Fibroblast of skin of left biceps (primary cell): ENCODE measurements at regions not wholly inside any gene's neighbourhood (a gene's known extent, or its start where the extent isn't known, plus 50 kb on each side); places are given as distances from the start of the nearest gene placed in this dataset.

Experiments used
- DNase-seq, 2 experiments: peaks; one replicate each; pipeline ENCODE4 v3.0.0-alpha.2; 2013; ENCODE audit warnings: low read depth in 2 of 2

DNA sequence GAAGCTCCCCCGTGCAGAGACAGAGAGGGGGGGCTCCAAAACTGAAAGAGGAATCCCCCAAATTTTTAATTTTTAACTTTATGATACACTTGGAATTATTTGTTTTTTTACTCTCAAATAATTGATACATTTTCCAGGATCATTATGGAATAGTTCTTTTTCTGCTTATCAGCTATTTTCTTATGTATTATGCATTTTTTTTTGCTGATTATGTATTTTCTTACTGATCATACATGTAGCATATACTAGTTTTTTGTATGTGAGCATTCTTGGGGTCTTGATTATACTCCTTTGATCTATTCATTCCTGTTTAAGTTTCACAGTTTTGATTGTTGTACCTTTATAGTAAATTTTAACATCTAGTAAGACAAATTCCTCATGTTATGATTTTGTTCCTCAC lies 55.5 kb upstream of the LDHB start:
- DNase-seq, result no peak

DNA sequence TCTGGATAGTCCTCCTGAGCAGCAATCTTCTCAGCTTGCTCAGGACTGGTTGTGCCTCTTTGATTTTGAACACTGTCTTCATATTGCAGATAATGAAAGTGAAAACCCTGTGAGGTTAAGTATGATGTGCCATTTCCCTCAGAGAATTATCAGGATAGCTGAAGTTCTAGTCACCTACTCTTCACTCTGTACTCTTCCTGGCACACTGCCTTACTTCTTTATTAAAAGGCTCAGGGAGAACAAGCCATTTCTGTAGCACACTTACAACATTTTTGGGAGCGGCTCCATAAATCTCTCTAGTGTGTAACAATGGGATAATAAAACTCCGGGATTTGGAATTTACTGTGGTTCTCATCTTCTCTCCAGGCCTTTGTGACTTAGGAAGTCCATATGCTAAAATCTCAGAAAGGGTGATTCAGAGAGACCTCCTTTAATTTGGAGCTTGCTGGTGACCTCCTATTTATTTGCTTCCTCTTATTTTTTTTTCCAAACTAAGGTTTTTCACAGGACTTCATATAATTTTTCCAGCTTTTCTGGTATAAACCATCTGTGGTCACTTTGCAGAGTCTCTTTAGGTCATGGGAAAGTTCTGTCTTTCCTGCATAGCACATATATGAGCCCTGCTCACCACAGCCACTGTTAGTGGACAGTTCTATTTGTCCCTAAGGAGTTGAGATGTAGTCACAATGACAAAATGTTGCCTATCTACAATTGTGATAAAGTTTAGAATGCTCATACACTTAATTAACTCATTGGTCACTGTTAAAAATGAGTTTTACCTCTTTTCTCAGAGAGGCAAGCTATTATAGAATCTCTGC lies 53.5 kb upstream of the LDHB start:
- DNase-seq, result peak in 1 of 2 experiments; percentile 9
